ENCODE measurements at regions not wholly inside any gene's neighbourhood (a gene's known extent, or its start where the extent isn't known, plus 50 kb on each side); places are given as distances from the start of the nearest gene placed in this dataset.

DNA sequence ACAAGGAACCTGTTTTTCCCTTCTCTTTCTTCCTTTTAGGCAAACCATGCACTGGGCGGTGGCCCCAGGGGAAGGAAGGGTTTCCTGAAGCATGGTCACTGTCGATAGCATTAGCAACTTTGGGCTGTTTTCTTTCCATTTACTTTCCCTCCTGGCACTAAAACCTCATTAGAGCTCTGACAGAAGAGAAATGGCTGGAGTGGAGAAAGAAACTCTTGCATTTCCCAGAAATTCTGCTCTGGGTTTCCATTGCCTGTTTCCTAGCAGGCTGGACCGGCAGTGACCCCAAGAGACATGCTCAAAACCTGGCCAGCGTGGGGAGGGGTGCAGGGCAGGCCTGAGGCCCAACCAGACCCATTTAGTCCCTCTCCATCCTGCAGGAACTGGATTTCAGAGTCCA, 230.7 kb upstream of the CCL2 start:
- TF ChIP-seq, protein P1, sequence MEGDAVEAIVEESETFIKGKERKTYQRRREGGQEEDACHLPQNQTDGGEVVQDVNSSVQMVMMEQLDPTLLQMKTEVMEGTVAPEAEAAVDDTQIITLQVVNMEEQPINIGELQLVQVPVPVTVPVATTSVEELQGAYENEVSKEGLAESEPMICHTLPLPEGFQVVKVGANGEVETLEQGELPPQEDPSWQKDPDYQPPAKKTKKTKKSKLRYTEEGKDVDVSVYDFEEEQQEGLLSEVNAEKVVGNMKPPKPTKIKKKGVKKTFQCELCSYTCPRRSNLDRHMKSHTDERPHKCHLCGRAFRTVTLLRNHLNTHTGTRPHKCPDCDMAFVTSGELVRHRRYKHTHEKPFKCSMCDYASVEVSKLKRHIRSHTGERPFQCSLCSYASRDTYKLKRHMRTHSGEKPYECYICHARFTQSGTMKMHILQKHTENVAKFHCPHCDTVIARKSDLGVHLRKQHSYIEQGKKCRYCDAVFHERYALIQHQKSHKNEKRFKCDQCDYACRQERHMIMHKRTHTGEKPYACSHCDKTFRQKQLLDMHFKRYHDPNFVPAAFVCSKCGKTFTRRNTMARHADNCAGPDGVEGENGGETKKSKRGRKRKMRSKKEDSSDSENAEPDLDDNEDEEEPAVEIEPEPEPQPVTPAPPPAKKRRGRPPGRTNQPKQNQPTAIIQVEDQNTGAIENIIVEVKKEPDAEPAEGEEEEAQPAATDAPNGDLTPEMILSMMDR (conservative IDR thresholded peaks at IDR 0.05): no peak
- no peak for TF ChIP-seq ZFX (IDR thresholded peaks at IDR 0.05)
